GM12878 (cell line): ENCODE measurements at regions not wholly inside any gene's neighbourhood (a gene's known extent, or its start where the extent isn't known, plus 50 kb on each side); places are given as distances from the start of the nearest gene placed in this dataset.

ENCODE experiments used
- CBX5 ChIP-seq: sonication (generic); IDR thresholded peaks from 2 replicates; pipeline ENCODE4 v1.6.1; 2016; ENCODE audit warnings: low read depth, moderate library complexity, mild to moderate bottlenecking, inconsistent platforms
- CEBPZ ChIP-seq: fragments of 150-350 bp; IDR thresholded peaks from 2 replicates; pipeline ENCODE4 v1.6.1; 2016; ENCODE audit warnings: low read depth, low read length
- CTCF ChIP-seq, 3 experiments: IDR thresholded peaks in 2 of 3; conservative IDR thresholded peaks in 1 of 3; 2 replicates each; pipeline ENCODE4 v1.5.1; 2011; ENCODE audit warnings: low read depth in 3 of 3, low read length in 3 of 3, mild to moderate bottlenecking in 3 of 3, control low read depth in 2 of 3, moderate library complexity in 2 of 3, inconsistent platforms in 1 of 3, mixed read lengths in 1 of 3; ENCODE audit not compliant: control insufficient read depth in 2 of 3, insufficient read depth in 1 of 3; ENCODE audit errors: extremely low read depth in 1 of 3
- EZH2 ChIP-seq: IDR thresholded peaks from 2 replicates; pipeline ENCODE4 v1.6.1; 2012; ENCODE audit warnings: low read depth, mild to moderate bottlenecking, control low read depth, inconsistent platforms, low read length, borderline replicate concordance; ENCODE audit not compliant: control insufficient read depth
- HCFC1 ChIP-seq: fragments of 150-350 bp; IDR thresholded peaks from 2 replicates; pipeline ENCODE4 v1.6.1; 2014; ENCODE audit warnings: low read length
- SIN3A ChIP-seq: IDR thresholded peaks from 2 replicates; pipeline ENCODE4 v1.6.1; 2012; ENCODE audit warnings: low read depth, low read length, improper control_type of control experiment
- WRNIP1 ChIP-seq: IDR thresholded peaks from 2 replicates; pipeline ENCODE4 v1.6.1; 2011; ENCODE audit warnings: low read depth, low read length, improper control_type of control experiment, borderline replicate concordance
- TF ChIP-seq, protein P1 (sequence below): IDR thresholded peaks from 2 replicates; pipeline ENCODE4 v1.6.1; 2012; ENCODE audit warnings: low read depth, low read length, improper control_type of control experiment

GRCh38 chrX:39176105-39176504, 374.8 kb downstream of the MID1IP1 start:
- TF ChIP-seq CTCF (IDR thresholded peaks at IDR 0.05 in 2 of 3, conservative IDR thresholded peaks at IDR 0.05 in 1 of 3; ENCODE audit: control insufficient read depth in 2 of 3, extremely low read depth in 1 of 3, insufficient read depth in 1 of 3, low read depth in 3 of 3, low read length in 3 of 3), result no peak
- no peak for TF ChIP-seq HCFC1
- TF ChIP-seq, protein P1, sequence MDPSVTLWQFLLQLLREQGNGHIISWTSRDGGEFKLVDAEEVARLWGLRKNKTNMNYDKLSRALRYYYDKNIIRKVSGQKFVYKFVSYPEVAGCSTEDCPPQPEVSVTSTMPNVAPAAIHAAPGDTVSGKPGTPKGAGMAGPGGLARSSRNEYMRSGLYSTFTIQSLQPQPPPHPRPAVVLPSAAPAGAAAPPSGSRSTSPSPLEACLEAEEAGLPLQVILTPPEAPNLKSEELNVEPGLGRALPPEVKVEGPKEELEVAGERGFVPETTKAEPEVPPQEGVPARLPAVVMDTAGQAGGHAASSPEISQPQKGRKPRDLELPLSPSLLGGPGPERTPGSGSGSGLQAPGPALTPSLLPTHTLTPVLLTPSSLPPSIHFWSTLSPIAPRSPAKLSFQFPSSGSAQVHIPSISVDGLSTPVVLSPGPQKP, result no peak
- no peak for TF ChIP-seq SIN3A
- TF ChIP-seq CEBPZ, result no peak
- no peak for TF ChIP-seq EZH2
- no peak for TF ChIP-seq CBX5
- no peak for TF ChIP-seq WRNIP1
